ENCODE measurements at regions not wholly inside any gene's neighbourhood (a gene's known extent, or its start where the extent isn't known, plus 50 kb on each side); places are given as distances from the start of the nearest gene placed in this dataset.
"Not testable (repeated sequence)": the region's sequence is repeated elsewhere in the genome, so short reads cannot be mapped to it uniquely, and the experiment has no call there.

DNA sequence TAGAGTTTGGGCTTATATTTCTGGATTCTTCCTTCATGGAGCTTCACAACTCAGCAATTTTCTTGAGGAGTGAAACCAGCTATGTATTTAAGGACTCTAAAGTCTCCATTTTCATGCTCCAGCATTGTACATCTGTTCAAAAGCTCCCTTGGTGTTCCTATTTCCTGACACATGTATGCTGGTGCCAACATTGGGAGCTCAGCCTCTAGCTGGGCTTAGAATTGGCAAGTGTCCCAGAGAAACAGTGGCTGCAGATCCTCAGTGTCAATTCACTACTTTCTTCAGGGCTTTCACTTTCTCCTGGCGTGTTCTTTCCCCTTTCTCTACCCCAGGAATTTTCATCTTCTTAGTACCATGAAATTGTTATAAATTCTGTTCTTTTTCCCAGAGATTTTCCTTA, 103.1 kb downstream of the ZNF467 start:
- DNase-seq, result no peak
- Histone ChIP-seq H3K36me3 (replicated peaks; ENCODE audit: insufficient read depth, low read length) (no peaks in the 10 kb centered on the region), H3K4me3 (ENCODE audit: low read length) (no peak overlapping the region), H2AFZ (ENCODE audit: low read length) (no peak overlapping the region), H3K27ac (ENCODE audit: low read length) (no peak overlapping the region), H3F3A (ENCODE audit: insufficient read depth, low read length) (no peaks in the 10 kb centered on the region), H3K9me3 (replicated peaks; ENCODE audit: insufficient read depth, low read length) (no peaks in the 10 kb centered on the region), H3K4me2 (ENCODE audit: low read depth, low read length) (no peak overlapping the region), H4K20me1 (ENCODE audit: insufficient read depth, low read length) (no peaks in the 10 kb centered on the region), H3K9ac (ENCODE audit: low read length) (no peak overlapping the region), H3K79me2 (ENCODE audit: low read length) (no peaks in the 10 kb centered on the region), H3K27me3 (replicated peaks; ENCODE audit: insufficient read depth, low read length) (peaks cover 13% of the 10 kb centered on the region), H3K4me1 (ENCODE audit: low read length) (no peaks in the 10 kb centered on the region), H3K9me2 (replicated peaks; ENCODE audit: insufficient read depth, low read length) (no peaks in the 10 kb centered on the region)
- TF ChIP-seq EZH2phosphoT487 (IDR thresholded peaks at IDR 0.05; ENCODE audit: low read length), result no peak
- TF ChIP-seq EZH2 (optimal IDR thresholded peaks at IDR 0.05; ENCODE audit: low read depth, low read length), result no peak
- TF ChIP-seq, protein P1, sequence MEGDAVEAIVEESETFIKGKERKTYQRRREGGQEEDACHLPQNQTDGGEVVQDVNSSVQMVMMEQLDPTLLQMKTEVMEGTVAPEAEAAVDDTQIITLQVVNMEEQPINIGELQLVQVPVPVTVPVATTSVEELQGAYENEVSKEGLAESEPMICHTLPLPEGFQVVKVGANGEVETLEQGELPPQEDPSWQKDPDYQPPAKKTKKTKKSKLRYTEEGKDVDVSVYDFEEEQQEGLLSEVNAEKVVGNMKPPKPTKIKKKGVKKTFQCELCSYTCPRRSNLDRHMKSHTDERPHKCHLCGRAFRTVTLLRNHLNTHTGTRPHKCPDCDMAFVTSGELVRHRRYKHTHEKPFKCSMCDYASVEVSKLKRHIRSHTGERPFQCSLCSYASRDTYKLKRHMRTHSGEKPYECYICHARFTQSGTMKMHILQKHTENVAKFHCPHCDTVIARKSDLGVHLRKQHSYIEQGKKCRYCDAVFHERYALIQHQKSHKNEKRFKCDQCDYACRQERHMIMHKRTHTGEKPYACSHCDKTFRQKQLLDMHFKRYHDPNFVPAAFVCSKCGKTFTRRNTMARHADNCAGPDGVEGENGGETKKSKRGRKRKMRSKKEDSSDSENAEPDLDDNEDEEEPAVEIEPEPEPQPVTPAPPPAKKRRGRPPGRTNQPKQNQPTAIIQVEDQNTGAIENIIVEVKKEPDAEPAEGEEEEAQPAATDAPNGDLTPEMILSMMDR (IDR thresholded peaks at IDR 0.05; ENCODE audit: low read length), result no peak

DNA sequence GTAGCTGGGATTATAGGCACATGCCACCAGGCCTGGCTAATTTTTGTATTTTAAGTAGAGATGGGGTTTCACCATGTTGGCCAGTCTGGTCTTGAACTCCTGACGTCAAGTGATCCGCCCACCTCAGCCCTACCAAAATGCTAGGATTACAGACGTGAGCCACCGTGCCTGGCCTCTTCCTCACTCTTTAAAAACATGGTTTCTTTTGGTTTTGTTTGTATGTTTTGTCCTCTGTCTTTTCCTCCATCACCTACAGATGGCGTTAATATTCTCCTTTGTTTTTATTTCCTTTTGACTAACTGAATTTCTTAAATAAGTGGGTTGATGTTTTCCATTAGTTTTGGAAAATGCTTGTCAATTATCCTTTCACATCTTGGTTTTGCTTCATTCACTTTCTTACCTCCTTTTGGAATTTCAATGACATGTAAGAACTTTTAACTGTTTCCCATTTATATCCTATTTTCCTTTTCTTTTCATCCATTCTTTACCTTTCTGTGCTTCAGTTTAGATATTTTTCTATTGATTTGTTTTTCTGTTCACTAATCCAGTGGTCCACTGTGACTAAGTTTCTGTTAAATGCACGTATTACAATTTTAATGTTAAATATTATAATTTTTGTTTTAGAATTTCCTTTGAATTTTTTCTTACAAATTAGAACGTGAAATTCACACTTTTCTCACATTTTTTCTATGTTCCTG, 104.1 kb downstream of the ZNF467 start:
- H3K27me3 ChIP-seq (replicated peaks; ENCODE audit: insufficient read depth, low read length), result peaks cover 13% of the 10 kb centered on the region
- no peaks in the 10 kb centered on the region for H3K79me2 ChIP-seq (ENCODE audit: low read length)
- peak; percentile 48 for DNase-seq
- H3K4me1 ChIP-seq (ENCODE audit: low read length), result no peaks in the 10 kb centered on the region
- H3K4me3 ChIP-seq (ENCODE audit: low read length), result no peak overlapping the region
- H3K9me3 ChIP-seq (replicated peaks; ENCODE audit: insufficient read depth, low read length), result no peaks in the 10 kb centered on the region
- no peaks in the 10 kb centered on the region for H3F3A ChIP-seq (ENCODE audit: insufficient read depth, low read length)
- no peak overlapping the region for H3K9ac ChIP-seq (ENCODE audit: low read length)
- peak overlapping the region; percentile 23; the same call in 1 of the 2 replicates for H3K4me2 ChIP-seq (ENCODE audit: low read depth, low read length)
- H2AFZ ChIP-seq (ENCODE audit: low read length), result 0 out of 2 replicates have a peak overlapping the region, but pooled peaks have one; percentile 6
- no peaks in the 10 kb centered on the region for H3K9me2 ChIP-seq (replicated peaks; ENCODE audit: insufficient read depth, low read length)
- TF ChIP-seq EZH2phosphoT487 (IDR thresholded peaks at IDR 0.05; ENCODE audit: low read length) (no peak), EZH2 (optimal IDR thresholded peaks at IDR 0.05; ENCODE audit: low read depth, low read length) (no peak)
- TF ChIP-seq, protein P1 (IDR thresholded peaks at IDR 0.05; ENCODE audit: low read length), result peak; percentile 61
- H3K27ac ChIP-seq (ENCODE audit: low read length), result no peak overlapping the region
- H4K20me1 ChIP-seq (ENCODE audit: insufficient read depth, low read length), result no peaks in the 10 kb centered on the region
- H3K36me3 ChIP-seq (replicated peaks; ENCODE audit: insufficient read depth, low read length), result no peaks in the 10 kb centered on the region

DNA sequence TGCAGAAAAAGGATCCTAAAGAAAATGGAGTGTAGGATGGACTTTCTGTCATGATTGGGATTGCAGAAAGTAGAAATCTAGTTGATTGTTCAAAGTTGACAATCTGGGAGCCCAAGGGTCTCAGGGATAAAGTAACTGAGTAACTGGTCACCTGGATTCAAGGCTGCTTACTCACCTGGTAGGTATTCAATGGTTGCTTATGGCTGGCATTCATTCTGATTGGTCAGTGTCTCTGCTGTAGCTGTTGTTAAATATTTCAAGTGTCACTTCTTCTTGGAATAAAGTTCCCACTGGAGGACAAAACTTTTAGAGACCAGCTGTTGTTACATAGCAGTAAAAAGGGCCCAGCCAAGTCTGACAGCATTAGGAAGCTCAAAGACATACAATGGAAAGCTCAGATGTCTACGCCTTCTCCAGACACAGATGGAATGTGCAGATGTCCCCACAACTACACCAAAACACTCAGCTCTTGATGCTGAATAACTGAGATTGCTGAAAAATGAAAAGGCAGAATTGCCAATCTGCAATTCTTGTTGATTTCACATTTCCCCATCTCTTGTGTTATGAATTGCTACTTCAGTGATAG, 106.9 kb downstream of the ZNF467 start:
- no peaks in the 10 kb centered on the region for H3K9me2 ChIP-seq (replicated peaks; ENCODE audit: insufficient read depth, low read length)
- no peaks in the 10 kb centered on the region for H3K9me3 ChIP-seq (replicated peaks; ENCODE audit: insufficient read depth, low read length)
- H3K4me2 ChIP-seq (ENCODE audit: low read depth, low read length), result no peak overlapping the region
- H3K27ac ChIP-seq (ENCODE audit: low read length), result no peak overlapping the region
- H3F3A ChIP-seq (ENCODE audit: insufficient read depth, low read length), result no peaks in the 10 kb centered on the region
- no peaks in the 10 kb centered on the region for H3K36me3 ChIP-seq (replicated peaks; ENCODE audit: insufficient read depth, low read length)
- DNase-seq, result no peak
- no peak overlapping the region for H2AFZ ChIP-seq (ENCODE audit: low read length)
- H3K79me2 ChIP-seq (ENCODE audit: low read length), result no peaks in the 10 kb centered on the region
- no peak overlapping the region for H3K9ac ChIP-seq (ENCODE audit: low read length)
- H3K4me1 ChIP-seq (ENCODE audit: low read length), result no peaks in the 10 kb centered on the region
- H3K4me3 ChIP-seq (ENCODE audit: low read length), result no peak overlapping the region
- no peaks in the 10 kb centered on the region for H4K20me1 ChIP-seq (ENCODE audit: insufficient read depth, low read length)
- TF ChIP-seq EZH2 (optimal IDR thresholded peaks at IDR 0.05; ENCODE audit: low read depth, low read length) (no peak), EZH2phosphoT487 (IDR thresholded peaks at IDR 0.05; ENCODE audit: low read length) (no peak)
- TF ChIP-seq, protein P1 (IDR thresholded peaks at IDR 0.05; ENCODE audit: low read length), result no peak
- H3K27me3 ChIP-seq (replicated peaks; ENCODE audit: insufficient read depth, low read length), result peaks cover 9% of the 10 kb centered on the region

DNA sequence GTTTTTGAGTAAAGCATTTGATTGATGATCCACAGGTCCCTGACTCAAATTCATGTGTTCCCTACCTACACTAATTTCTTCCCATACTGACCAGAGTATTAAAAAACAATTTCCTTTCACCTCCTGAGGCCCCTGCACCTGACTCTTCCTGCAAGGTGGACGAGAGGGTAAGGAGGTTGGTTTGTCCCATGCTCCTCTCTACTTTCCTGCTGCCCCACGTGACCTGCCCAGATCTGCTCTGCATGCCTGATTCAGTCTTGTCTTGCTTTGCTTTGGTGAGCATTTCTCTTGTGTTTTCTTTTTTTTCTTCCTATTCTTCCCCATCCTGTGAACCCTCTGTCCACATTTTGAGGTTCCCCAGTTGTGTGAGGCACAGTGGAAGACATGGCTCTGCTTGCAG, 107.8 kb downstream of the ZNF467 start:
- H3K9ac ChIP-seq (ENCODE audit: low read length); H3K9me2 ChIP-seq (replicated peaks; ENCODE audit: insufficient read depth, low read length); H3K4me3 ChIP-seq (ENCODE audit: low read length); H3K27me3 ChIP-seq (replicated peaks; ENCODE audit: insufficient read depth, low read length); H2AFZ ChIP-seq (ENCODE audit: low read length); H4K20me1 ChIP-seq (ENCODE audit: insufficient read depth, low read length); H3K4me1 ChIP-seq (ENCODE audit: low read length); H3K4me2 ChIP-seq (ENCODE audit: low read depth, low read length); H3K79me2 ChIP-seq (ENCODE audit: low read length); H3K36me3 ChIP-seq (replicated peaks; ENCODE audit: insufficient read depth, low read length); H3K27ac ChIP-seq (ENCODE audit: low read length); H3F3A ChIP-seq (ENCODE audit: insufficient read depth, low read length); DNase-seq; H3K9me3 ChIP-seq (replicated peaks; ENCODE audit: insufficient read depth, low read length): not testable (repeated sequence)
